ENCODE measurements at regions not wholly inside any gene's neighbourhood (a gene's known extent, or its start where the extent isn't known, plus 50 kb on each side); places are given as distances from the start of the nearest gene placed in this dataset.
A peak's percentile ranks its signal among the peaks of the same experiment; 100 is the strongest.

DNA sequence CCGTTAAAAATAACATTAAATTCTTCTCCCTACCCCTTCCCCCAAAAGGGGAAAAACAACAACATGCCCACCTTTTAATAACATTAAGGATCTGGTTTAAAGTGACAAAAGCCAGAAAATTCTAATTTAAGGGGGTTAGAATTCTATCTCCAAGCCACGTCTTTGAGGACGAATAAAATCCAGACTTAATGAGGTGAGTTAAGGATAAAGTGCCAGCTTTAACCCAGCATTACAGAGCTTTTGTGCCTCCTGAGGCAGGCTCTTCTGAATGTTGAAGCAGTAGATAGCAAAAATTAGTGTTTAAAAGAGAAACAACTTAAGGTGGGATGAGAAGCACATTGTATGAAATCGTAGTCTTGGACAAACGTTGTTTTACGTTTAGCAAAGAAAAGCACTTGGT lies 329.0 kb upstream of the MPDZ start:
- no peak for DNase-seq (ENCODE audit: low read depth in 1 of 2, low spot score in 1 of 2)
- Histone ChIP-seq H3K27me3 (no peaks in the 10 kb centered on the region), H3K9me3 (ENCODE audit: low read depth) (no peaks in the 10 kb centered on the region), H3K4me3 (peak overlapping the region; percentile 9), H3K36me3 (no peaks in the 10 kb centered on the region), H3K4me1 (ENCODE audit: low read depth) (peaks cover 39% of the 10 kb centered on the region), H3K27ac (peak overlapping the region; percentile 82)
- TF ChIP-seq, protein P1, sequence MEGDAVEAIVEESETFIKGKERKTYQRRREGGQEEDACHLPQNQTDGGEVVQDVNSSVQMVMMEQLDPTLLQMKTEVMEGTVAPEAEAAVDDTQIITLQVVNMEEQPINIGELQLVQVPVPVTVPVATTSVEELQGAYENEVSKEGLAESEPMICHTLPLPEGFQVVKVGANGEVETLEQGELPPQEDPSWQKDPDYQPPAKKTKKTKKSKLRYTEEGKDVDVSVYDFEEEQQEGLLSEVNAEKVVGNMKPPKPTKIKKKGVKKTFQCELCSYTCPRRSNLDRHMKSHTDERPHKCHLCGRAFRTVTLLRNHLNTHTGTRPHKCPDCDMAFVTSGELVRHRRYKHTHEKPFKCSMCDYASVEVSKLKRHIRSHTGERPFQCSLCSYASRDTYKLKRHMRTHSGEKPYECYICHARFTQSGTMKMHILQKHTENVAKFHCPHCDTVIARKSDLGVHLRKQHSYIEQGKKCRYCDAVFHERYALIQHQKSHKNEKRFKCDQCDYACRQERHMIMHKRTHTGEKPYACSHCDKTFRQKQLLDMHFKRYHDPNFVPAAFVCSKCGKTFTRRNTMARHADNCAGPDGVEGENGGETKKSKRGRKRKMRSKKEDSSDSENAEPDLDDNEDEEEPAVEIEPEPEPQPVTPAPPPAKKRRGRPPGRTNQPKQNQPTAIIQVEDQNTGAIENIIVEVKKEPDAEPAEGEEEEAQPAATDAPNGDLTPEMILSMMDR (IDR thresholded peaks at IDR 0.05; ENCODE audit: low read depth, low read length) = no peak

DNA sequence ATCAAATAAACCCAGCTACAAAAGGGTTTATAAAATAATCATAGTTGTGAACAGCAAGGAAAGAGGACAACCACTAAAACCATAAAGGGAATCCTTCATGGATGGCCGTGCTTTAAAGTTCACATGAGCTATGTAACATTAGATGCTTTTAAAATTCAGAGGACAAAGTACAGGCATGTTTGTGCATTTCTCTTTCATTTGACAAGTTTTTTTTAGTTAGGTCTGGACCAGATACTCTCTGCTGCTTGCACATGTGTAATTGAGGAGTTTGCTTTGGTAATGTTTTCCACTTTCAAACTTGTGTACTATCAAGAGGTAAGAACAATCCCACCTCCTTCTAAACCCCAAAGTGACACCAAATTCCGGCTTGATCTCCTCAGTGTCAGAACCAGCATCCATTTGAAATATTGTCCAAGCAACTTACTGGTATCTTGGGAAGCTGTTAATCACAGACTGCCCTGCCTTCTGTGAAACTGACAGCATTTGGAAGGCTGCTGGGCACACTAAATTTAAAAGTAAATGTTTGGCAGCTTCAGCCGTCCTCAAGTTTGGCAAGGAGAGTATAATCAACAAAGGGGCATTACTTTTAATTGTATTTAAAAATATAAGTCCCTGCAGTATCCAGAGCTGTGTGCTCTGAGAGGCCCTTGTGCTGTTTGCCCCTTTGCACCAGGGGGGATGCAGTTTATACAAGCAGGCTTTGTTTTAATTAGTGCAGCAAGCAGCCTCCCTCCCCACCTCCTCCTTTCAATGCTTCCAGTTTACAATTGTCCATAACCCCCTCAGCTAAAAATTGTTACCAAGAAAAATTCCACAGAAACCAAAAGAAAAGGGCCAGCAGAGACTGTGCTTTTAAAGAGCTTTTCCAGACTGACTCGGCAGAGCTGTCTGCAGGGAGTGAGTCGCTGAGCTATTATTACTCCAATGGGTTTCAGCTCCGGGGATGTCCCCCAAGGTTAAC lies 328.3 kb upstream of the MPDZ start:
- Histone ChIP-seq H3K27me3 (no peaks in the 10 kb centered on the region), H3K4me1 (ENCODE audit: low read depth) (peaks cover 39% of the 10 kb centered on the region), H3K36me3 (no peaks in the 10 kb centered on the region), H3K4me3 (peak overlapping the region; percentile 9), H3K9me3 (ENCODE audit: low read depth) (no peaks in the 10 kb centered on the region), H3K27ac (peak overlapping the region; percentile 82)
- TF ChIP-seq, protein P1 (IDR thresholded peaks at IDR 0.05; ENCODE audit: low read depth, low read length) = no peak
- DNase-seq (ENCODE audit: low read depth in 1 of 2, low spot score in 1 of 2) = peak; percentile 27 to 37

DNA sequence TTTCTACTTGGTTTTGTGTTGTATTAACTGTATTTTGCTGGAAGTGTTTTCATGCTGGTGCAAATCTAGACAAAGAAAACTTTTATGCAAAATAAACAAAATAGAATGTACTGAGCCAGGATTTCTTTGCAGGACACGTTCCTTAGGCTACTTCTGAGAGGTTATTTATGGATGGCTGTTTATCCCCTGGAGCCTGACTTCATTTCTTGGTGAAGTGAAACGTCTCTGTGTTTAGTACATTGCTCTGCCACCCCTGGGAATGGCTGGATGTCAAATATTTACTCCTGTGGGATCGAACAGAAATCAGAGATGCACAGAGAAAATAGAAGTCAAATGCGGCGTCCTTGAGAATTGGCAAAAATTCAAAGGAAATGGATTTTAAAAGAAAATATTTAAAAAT lies 327.1 kb upstream of the MPDZ start:
- Histone ChIP-seq H3K27me3 (no peaks in the 10 kb centered on the region), H3K4me1 (ENCODE audit: low read depth) (peaks cover 39% of the 10 kb centered on the region), H3K36me3 (no peaks in the 10 kb centered on the region), H3K4me3 (no peak overlapping the region), H3K27ac (no peak overlapping the region), H3K9me3 (ENCODE audit: low read depth) (no peaks in the 10 kb centered on the region)
- TF ChIP-seq, protein P1 (IDR thresholded peaks at IDR 0.05; ENCODE audit: low read depth, low read length) = no peak
- DNase-seq (ENCODE audit: low read depth in 1 of 2, low spot score in 1 of 2) = no peak

DNA sequence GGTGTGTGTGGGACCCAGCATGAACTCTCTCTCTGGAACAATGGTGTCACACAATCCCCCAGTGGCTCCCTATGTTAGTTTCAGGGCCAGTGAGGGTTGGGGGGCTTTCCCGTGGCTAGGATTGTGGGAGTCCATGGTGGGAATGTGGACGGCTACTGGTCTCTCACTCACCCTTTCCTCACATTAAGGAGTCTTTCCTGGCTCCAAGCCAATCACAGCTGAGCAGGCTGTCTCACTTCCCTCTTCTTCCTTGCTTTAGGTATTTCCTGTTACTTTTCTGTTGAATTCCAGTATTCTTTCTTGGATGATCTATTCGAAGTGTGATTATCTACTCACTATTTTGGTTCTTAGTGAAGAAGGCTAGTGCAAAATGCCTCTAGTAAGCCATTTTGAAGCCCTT lies 324.4 kb upstream of the MPDZ start:
- Histone ChIP-seq H3K4me1 (ENCODE audit: low read depth) (peaks cover 39% of the 10 kb centered on the region), H3K4me3 (no peak overlapping the region), H3K27me3 (no peaks in the 10 kb centered on the region), H3K27ac (no peak overlapping the region), H3K9me3 (ENCODE audit: low read depth) (no peaks in the 10 kb centered on the region), H3K36me3 (no peaks in the 10 kb centered on the region)
- TF ChIP-seq, protein P1 (IDR thresholded peaks at IDR 0.05; ENCODE audit: low read depth, low read length) = no peak
- peak in 1 of 2 donors; percentile 41 for DNase-seq (ENCODE audit: low read depth in 1 of 2, low spot score in 1 of 2)

DNA sequence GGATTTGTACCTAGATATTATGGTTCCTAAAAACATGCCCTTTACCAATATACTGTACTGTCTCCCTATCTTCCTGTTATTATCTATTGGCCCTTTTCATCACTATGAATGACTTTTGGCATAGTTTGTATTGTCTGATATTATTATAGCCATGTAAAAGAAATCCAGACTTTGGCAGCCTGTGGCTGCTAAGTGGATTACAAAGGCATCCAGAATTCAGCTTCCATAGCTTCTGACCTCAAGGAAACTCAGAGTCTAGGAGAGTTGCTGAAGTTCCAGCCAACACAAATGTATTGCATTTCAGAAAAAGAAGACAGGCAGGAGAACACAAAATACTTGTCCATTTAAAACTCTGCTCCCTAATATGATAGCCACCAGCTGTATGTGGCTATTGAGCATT lies 319.2 kb upstream of the MPDZ start:
- TF ChIP-seq, protein P1 (IDR thresholded peaks at IDR 0.05; ENCODE audit: low read depth, low read length) = no peak
- no peaks in the 10 kb centered on the region for H3K36me3 ChIP-seq
- no peak overlapping the region for H3K27ac ChIP-seq
- no peaks in the 10 kb centered on the region for H3K9me3 ChIP-seq (ENCODE audit: low read depth)
- no peak for DNase-seq (ENCODE audit: low read depth in 1 of 2, low spot score in 1 of 2)
- no peak overlapping the region for H3K4me3 ChIP-seq
- H3K4me1 ChIP-seq (ENCODE audit: low read depth) = no peaks in the 10 kb centered on the region
- no peaks in the 10 kb centered on the region for H3K27me3 ChIP-seq
